GM12865 (cell line): ENCODE measurements at regions not wholly inside any gene's neighbourhood (a gene's known extent, or its start where the extent isn't known, plus 50 kb on each side); places are given as distances from the start of the nearest gene placed in this dataset.

Source experiments
- DNase-seq: peaks from one replicate; pipeline ENCODE4 v3.0.0; 2010; ENCODE audit warnings: low read depth
- H3K4me3 ChIP-seq: 2 replicates; pipeline ENCODE4 v1.5.1; 2011; ENCODE audit warnings: mild to moderate bottlenecking, low read depth, low read length, control low read depth
- CTCF ChIP-seq: IDR thresholded peaks from 2 replicates; pipeline ENCODE4 v1.5.1; 2011; ENCODE audit warnings: low read length, control low read depth, low read depth, inconsistent platforms; ENCODE audit not compliant: insufficient read depth; ENCODE audit errors: missing control alignments

- no peak overlapping the region for H3K4me3 ChIP-seq
- no peak for DNase-seq
- no peak for TF ChIP-seq CTCF
These were observed 276.0 kb downstream of the MRPL39 start for GRCh38 chr21:25331286-25331685.

GRCh38 chr21:25330266-25330665, 277.0 kb downstream of the MRPL39 start:
- no peak for DNase-seq
- no peak for TF ChIP-seq CTCF
- no peak overlapping the region for H3K4me3 ChIP-seq

GRCh38 chr21:25329227-25329825, 278.0 kb downstream of the MRPL39 start:
- DNase-seq, result no peak
- H3K4me3 ChIP-seq, result no peak overlapping the region
- TF ChIP-seq CTCF, result no peak

GRCh38 chr21:25328736-25329135, 278.5 kb downstream of the MRPL39 start:
- no peak for DNase-seq
- H3K4me3 ChIP-seq, result no peak overlapping the region
- no peak for TF ChIP-seq CTCF

GRCh38 chr21:25326181-25326580, 281.1 kb downstream of the MRPL39 start:
- no peak overlapping the region for H3K4me3 ChIP-seq
- no peak for DNase-seq
- no peak for TF ChIP-seq CTCF

- no peak for DNase-seq
- TF ChIP-seq CTCF, result no peak
- H3K4me3 ChIP-seq, result no peak overlapping the region
These were observed 282.6 kb downstream of the MRPL39 start for GRCh38 chr21:25324666-25325065.

GRCh38 chr21:25323356-25323949, 283.8 kb downstream of the MRPL39 start:
- no peak for DNase-seq
- TF ChIP-seq CTCF, result no peak
- no peak overlapping the region for H3K4me3 ChIP-seq
